Endothelial cell of umbilical vein (primary cell): ENCODE measurements at regions not wholly inside any gene's neighbourhood (a gene's known extent, or its start where the extent isn't known, plus 50 kb on each side); places are given as distances from the start of the nearest gene placed in this dataset.

Experiments used
- CTCF ChIP-seq, 2 donors: IDR thresholded peaks; 1 replicate in 1 of 2; 2 replicates in 1 of 2; pipeline ENCODE4 v1.5.1; 2011; ENCODE audit warnings: low read length in 2 of 2, mild to moderate bottlenecking in 2 of 2, moderate library complexity in 2 of 2, control low read depth in 1 of 2, inconsistent platforms in 1 of 2, low read depth in 1 of 2; ENCODE audit not compliant: insufficient read depth in 1 of 2; ENCODE audit errors: extremely low read depth in 1 of 2
- EZH2 ChIP-seq: IDR thresholded peaks from 2 replicates; pipeline ENCODE4 v1.6.1; 2012; ENCODE audit warnings: borderline replicate concordance, low read depth, mild to moderate bottlenecking, moderate library complexity, low read length, inconsistent platforms; ENCODE audit not compliant: severe bottlenecking
- FOS ChIP-seq: IDR thresholded peaks from 2 replicates; pipeline ENCODE4 v1.6.1; 2011; ENCODE audit warnings: mild to moderate bottlenecking, low read length, moderate library complexity, borderline replicate concordance; ENCODE audit not compliant: insufficient read depth
- GATA2 ChIP-seq: IDR thresholded peaks from 2 replicates; pipeline ENCODE4 v1.7.0; 2011; ENCODE audit warnings: low read depth, mild to moderate bottlenecking, moderate library complexity, mixed read lengths, low read length; ENCODE audit not compliant: insufficient read length, insufficient read depth
- JUN ChIP-seq: IDR thresholded peaks from 2 replicates; pipeline ENCODE4 v1.6.1; 2011; ENCODE audit warnings: borderline replicate concordance, low read depth; ENCODE audit not compliant: insufficient read length, insufficient read depth
- MAX ChIP-seq: IDR thresholded peaks from 2 replicates; pipeline ENCODE4 v1.6.1; 2011; ENCODE audit not compliant: insufficient read depth, insufficient read length
- MYC ChIP-seq: IDR thresholded peaks from one replicate; pipeline ENCODE4 v1.6.1; 2011; ENCODE audit warnings: mild to moderate bottlenecking, low read depth, low read length
- POLR2A ChIP-seq: IDR thresholded peaks from 2 replicates; pipeline ENCODE4 v1.6.1; 2012; ENCODE audit warnings: low read depth, mild to moderate bottlenecking, control low read depth, low read length
- POLR2AphosphoS5 ChIP-seq: IDR thresholded peaks from 2 replicates; pipeline ENCODE4 v1.6.1; 2012; ENCODE audit warnings: low read depth, mild to moderate bottlenecking, control low read depth, low read length, moderate library complexity; ENCODE audit not compliant: insufficient read depth

- TF ChIP-seq CTCF (IDR thresholded peaks at IDR 0.05; ENCODE audit: extremely low read depth in 1 of 2, insufficient read depth in 1 of 2, low read depth in 1 of 2, low read length in 2 of 2): no peak
- no peak for TF ChIP-seq POLR2A
- TF ChIP-seq MYC: no peak
- no peak for TF ChIP-seq POLR2AphosphoS5
- TF ChIP-seq JUN: no peak
- no peak for TF ChIP-seq GATA2
- TF ChIP-seq EZH2: no peak
- TF ChIP-seq FOS: no peak
- TF ChIP-seq MAX: no peak
Observed at GRCh38 chr18:984004-984403, 79.3 kb downstream of the ADCYAP1 start.
